Body of pancreas (tissue), 4 donors: ENCODE measurements at regions not wholly inside any gene's neighbourhood (a gene's known extent, or its start where the extent isn't known, plus 50 kb on each side); places are given as distances from the start of the nearest gene placed in this dataset.

Experiments
- CTCF ChIP-seq, 7 experiments: fragments of 450-650 bp in 4 of 7; fragments of 200-600 bp in 3 of 7; sonication (generic) in 3 of 7; IDR thresholded peaks; one replicate each; pipeline ENCODE4 v1.5.1; 2016 to 2019; ENCODE audit warnings: antibody characterized with exemption in 7 of 7
- POLR2A ChIP-seq, 3 donors: fragments of 450-650 bp; IDR thresholded peaks; one replicate each; pipeline ENCODE4 v1.6.1; 2016; ENCODE audit warnings: antibody characterized with exemption in 3 of 3, mild to moderate bottlenecking in 2 of 3

DNA sequence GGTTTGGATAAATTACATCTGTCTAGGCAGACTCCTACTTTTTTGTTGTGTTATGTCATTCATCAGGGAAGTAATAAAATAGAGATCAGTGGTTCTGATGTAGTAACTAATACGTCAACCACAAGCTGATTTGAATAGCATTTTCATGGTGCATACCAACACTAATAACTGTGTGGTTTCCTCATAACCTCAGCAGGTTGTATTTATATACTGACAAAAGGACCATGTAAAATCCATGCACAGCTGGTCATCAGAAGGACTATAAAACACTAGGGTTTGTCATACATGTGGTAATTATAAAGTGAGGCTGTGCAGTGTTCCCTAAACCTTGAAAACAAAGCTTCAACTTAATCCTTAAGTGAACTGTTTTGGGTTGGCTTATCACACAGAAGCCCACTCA, 216.8 kb upstream of the RBMS3 start:
- TF ChIP-seq CTCF (IDR thresholded peaks at IDR 0.05) (no peak), POLR2A (IDR thresholded peaks at IDR 0.05) (no peak)
